HEK293T (cell line): ENCODE measurements at regions not wholly inside any gene's neighbourhood (a gene's known extent, or its start where the extent isn't known, plus 50 kb on each side); places are given as distances from the start of the nearest gene placed in this dataset.

Source experiments
- CTCF ChIA-PET: fragments of 350-600 bp; formaldehyde crosslinking; extraction: SDS; loops from one replicate; lab custom pipeline; 2021; ENCODE audit warnings: antibody characterized with exemption, inconsistent platforms; lab: Yijun Ruan, JAX
- POLR2A ChIA-PET: fragments of 350-600 bp; formaldehyde crosslinking; extraction: SDS; loops from one replicate; lab custom pipeline; 2020; ENCODE audit warnings: antibody characterized with exemption, inconsistent platforms; lab: Yijun Ruan, JAX
- DNase-seq: peaks from one replicate; pipeline ENCODE4 v3.0.0; 2012; ENCODE audit warnings: mixed read lengths; ENCODE audit errors: extremely low spot score
- ARNT ChIP-seq: fragments of 450-650 bp; IDR thresholded peaks from 2 replicates; pipeline ENCODE4 v1.6.1; 2017; ENCODE audit warnings: mild to moderate bottlenecking
- BHLHE40 ChIP-seq: fragments of 450-650 bp; IDR thresholded peaks from 2 replicates; pipeline ENCODE4 v1.6.1; 2016; ENCODE audit warnings: mild to moderate bottlenecking, moderate library complexity, borderline replicate concordance
- CTBP1 ChIP-seq: fragments of 450-650 bp; IDR thresholded peaks from 2 replicates; pipeline ENCODE4 v1.6.1; 2016; ENCODE audit warnings: borderline replicate concordance
- ELF4 ChIP-seq: fragments of 450-650 bp; IDR thresholded peaks from 2 replicates; pipeline ENCODE4 v1.6.1; 2017; ENCODE audit warnings: antibody characterized with exemption
- FOXA1 ChIP-seq: fragments of 450-650 bp; IDR thresholded peaks from 2 replicates; pipeline ENCODE4 v1.6.1; 2016; ENCODE audit warnings: mild to moderate bottlenecking
- FOXK2 ChIP-seq: fragments of 450-650 bp; IDR thresholded peaks from 2 replicates; pipeline ENCODE4 v1.6.1; 2016; ENCODE audit warnings: mild to moderate bottlenecking
- FOXM1 ChIP-seq: fragments of 450-650 bp; IDR thresholded peaks from 2 replicates; pipeline ENCODE4 v1.6.1; 2017; ENCODE audit warnings: mild to moderate bottlenecking, borderline replicate concordance
- HDGF ChIP-seq: fragments of 450-650 bp; IDR thresholded peaks from 2 replicates; pipeline ENCODE4 v1.6.1; 2017; ENCODE audit warnings: antibody characterized with exemption, borderline replicate concordance
- L3MBTL2 ChIP-seq: fragments of 450-650 bp; conservative IDR thresholded peaks from 2 replicates; pipeline ENCODE4 v1.6.1; 2016; ENCODE audit warnings: mild to moderate bottlenecking
- LEF1 ChIP-seq: fragments of 450-650 bp; IDR thresholded peaks from 2 replicates; pipeline ENCODE4 v1.6.1; 2017; ENCODE audit warnings: mild to moderate bottlenecking, borderline replicate concordance
- NFRKB ChIP-seq: fragments of 450-650 bp; IDR thresholded peaks from 2 replicates; pipeline ENCODE4 v1.6.1; 2016; ENCODE audit warnings: mild to moderate bottlenecking, moderate library complexity
- PKNOX1 ChIP-seq: fragments of 450-650 bp; IDR thresholded peaks from 2 replicates; pipeline ENCODE4 v1.6.1; 2016
- SP1 ChIP-seq: fragments of 450-650 bp; IDR thresholded peaks from 2 replicates; pipeline ENCODE4 v1.6.1; 2017
- SUZ12 ChIP-seq: fragments of 450-650 bp; IDR thresholded peaks from 2 replicates; pipeline ENCODE4 v1.6.1; 2016; ENCODE audit warnings: mild to moderate bottlenecking
- TARDBP ChIP-seq: fragments of 450-650 bp; IDR thresholded peaks from 2 replicates; pipeline ENCODE4 v1.6.1; 2016
- ZNF384 ChIP-seq: fragments of 450-650 bp; IDR thresholded peaks from 2 replicates; pipeline ENCODE4 v1.6.1; 2016

DNA sequence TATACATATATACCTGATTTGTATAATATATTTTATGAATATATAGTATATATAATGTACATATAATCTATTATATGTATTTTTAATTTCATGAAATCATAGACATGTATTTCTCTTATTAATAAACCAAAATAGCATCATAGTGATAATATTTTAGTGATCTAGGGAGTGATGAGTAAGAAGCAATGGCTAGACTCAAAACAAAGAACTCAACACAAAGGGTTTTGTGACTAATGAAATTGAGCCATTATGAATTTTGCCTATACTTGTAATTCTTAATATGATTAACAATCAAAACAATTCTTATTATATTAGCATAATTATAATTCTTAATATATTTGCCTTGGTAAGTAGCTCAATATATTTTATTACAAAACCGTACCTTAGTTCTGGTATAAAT lies 1614.1 kb upstream of the TMEFF2 start:
- CTCF ChIA-PET, result no interaction called here
- POLR2A ChIA-PET, result no interaction called here

DNA sequence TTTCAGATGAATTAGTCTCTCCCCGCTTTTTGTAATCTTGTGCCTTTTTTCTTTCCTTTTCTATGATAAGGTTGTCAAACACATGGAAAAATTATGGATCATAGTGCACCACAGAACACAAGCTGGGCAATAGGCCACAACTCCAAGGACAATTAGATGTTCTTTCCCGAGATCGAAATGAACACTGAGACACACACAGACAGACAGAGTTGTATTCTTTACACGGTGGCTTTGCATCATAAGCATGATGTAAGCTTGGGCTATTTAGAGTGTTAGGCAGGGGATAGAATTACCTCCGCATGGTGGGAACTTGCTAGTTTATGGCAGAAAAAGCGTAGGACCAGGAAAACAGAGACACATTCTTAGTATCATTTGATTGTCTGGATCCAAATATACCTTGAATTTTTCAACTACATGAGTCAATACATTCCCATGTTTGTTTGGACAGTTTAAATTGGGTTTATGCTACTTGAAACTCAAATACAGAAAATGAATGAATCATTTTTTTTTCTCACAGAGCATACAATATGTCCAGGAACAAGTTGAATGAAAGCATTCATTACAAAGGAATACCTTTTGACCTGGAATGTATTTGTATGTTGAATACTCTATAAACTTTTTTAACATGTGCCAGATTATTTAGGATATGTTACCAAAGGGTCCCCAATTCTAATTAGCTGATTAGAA lies 1611.5 kb upstream of the TMEFF2 start:
- POLR2A ChIA-PET, result no interaction called here
- TF ChIP-seq L3MBTL2, result peak; percentile 27; the same call in 1 of the 2 replicates
- TF ChIP-seq HDGF, result no peak
- CTCF ChIA-PET, result interaction anchor here (0.6 kb wide), 1 partner anchor 15 kb away, joined by 3 read pairs; no protein-coding TSS in a partner anchor
- DNase-seq, result peak; percentile 8

More for the DNA sequence above, 1614.1 kb upstream of the TMEFF2 start:
- DNase-seq, result no peak
- TF ChIP-seq BHLHE40 (no peak), FOXA1 (no peak), HDGF (no peak), CTBP1 (no peak), L3MBTL2 (no peak), PKNOX1 (no peak), ELF4 (no peak), NFRKB (no peak), FOXM1 (no peak), FOXK2 (no peak), TARDBP (no peak), ZNF384 (no peak), SUZ12 (no peak), LEF1 (no peak), ARNT (no peak), SP1 (no peak)

DNA sequence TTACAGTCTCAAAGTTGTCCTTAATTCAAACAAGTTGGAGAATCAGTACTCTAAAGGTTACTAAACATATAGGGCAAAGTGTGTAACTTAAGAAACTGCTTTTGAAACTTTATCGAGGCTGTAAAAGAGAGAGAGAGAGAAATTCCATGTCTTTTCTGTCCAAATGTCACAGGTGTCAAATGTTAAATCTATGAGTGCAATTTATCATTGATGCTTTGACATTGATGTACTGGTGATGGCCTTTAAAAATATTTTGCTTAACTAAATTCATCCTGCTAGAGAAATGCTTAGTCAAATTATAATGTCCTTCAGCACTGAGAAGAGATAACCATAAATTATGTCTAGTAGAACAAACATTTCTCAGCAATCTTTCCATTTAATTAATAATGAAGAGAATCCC lies 1602.1 kb upstream of the TMEFF2 start:
- DNase-seq, result no peak
- ChIA-PET POLR2A (no interaction called here), CTCF (no interaction called here)
- TF ChIP-seq PKNOX1 (peak; percentile 47; the same call in 1 of the 2 replicates), BHLHE40 (no peak), L3MBTL2 (no peak)

GRCh38 chr2:193793914-193794313 lies 1599.2 kb upstream of the TMEFF2 start:
- POLR2A ChIA-PET, result no interaction called here
- CTCF ChIA-PET, result interaction anchor here (0.7 kb wide), 1 partner anchor 125 kb away, joined by 3 read pairs; no protein-coding TSS in a partner anchor
- no peak for DNase-seq

GRCh38 chr2:193783681-193784080 lies 1588.9 kb upstream of the TMEFF2 start:
- TF ChIP-seq BHLHE40, result no peak
- TF ChIP-seq SP1, result no peak
- no peak for TF ChIP-seq SUZ12
- TF ChIP-seq FOXM1, result no peak
- no peak for TF ChIP-seq PKNOX1
- TF ChIP-seq L3MBTL2, result no peak
- TF ChIP-seq LEF1, result no peak
- no peak for DNase-seq
- POLR2A ChIA-PET, result no interaction called here
- CTCF ChIA-PET, result no interaction called here

More at GRCh38 chr2:193793914-193794313, 1599.2 kb upstream of the TMEFF2 start:
- TF ChIP-seq SUZ12 (no peak), FOXM1 (no peak), BHLHE40 (no peak), SP1 (no peak), TARDBP (no peak), ELF4 (no peak)

- TF ChIP-seq ZNF384 (no peak), SUZ12 (no peak), CTBP1 (no peak), BHLHE40 (no peak), ARNT (no peak), NFRKB (no peak), L3MBTL2 (no peak), ELF4 (no peak), PKNOX1 (no peak), TARDBP (no peak), FOXA1 (no peak), FOXM1 (no peak), SP1 (no peak), FOXK2 (no peak)
- ChIA-PET POLR2A (no interaction called here), CTCF (no interaction called here)
- DNase-seq, result no peak
These were observed 1583.6 kb upstream of the TMEFF2 start for GRCh38 chr2:193778293-193778692.
